ENCODE measurements at regions not wholly inside any gene's neighbourhood (a gene's known extent, or its start where the extent isn't known, plus 50 kb on each side); places are given as distances from the start of the nearest gene placed in this dataset.

DNA sequence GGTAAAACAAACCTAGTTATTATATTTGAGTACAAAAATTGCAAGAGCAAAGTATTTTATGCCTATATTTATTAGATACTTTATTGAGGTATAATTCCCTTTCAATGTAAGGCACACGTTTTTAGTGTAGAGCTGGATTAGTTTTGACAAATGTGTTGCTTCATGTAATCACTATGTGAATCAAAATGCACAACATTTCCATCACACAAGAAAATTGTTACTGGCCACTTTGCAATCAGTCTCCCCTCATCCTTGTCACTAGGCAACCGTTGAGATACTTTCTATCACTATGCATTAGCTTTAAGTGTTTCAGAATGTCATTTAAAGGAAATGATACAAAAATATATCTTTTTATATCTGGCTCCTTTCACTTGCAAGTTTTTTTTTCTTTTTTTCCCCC is 531.0 kb downstream of the CCER1 start:
- TF ChIP-seq POLR2A (IDR thresholded peaks at IDR 0.05): no peak
- TF ChIP-seq, protein P1, sequence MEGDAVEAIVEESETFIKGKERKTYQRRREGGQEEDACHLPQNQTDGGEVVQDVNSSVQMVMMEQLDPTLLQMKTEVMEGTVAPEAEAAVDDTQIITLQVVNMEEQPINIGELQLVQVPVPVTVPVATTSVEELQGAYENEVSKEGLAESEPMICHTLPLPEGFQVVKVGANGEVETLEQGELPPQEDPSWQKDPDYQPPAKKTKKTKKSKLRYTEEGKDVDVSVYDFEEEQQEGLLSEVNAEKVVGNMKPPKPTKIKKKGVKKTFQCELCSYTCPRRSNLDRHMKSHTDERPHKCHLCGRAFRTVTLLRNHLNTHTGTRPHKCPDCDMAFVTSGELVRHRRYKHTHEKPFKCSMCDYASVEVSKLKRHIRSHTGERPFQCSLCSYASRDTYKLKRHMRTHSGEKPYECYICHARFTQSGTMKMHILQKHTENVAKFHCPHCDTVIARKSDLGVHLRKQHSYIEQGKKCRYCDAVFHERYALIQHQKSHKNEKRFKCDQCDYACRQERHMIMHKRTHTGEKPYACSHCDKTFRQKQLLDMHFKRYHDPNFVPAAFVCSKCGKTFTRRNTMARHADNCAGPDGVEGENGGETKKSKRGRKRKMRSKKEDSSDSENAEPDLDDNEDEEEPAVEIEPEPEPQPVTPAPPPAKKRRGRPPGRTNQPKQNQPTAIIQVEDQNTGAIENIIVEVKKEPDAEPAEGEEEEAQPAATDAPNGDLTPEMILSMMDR (IDR thresholded peaks at IDR 0.05): no peak
- 52 to 53% methylated on average over 2 of the region's 2 CpGs for WGBS, 2 donors
- Histone ChIP-seq H3K27me3 (no peaks in the 10 kb centered on the region), H3K4me3 (no peak overlapping the region), H3K4me1 (no peaks in the 10 kb centered on the region), H3K9me3 (no peaks in the 10 kb centered on the region), H3K36me3 (no peaks in the 10 kb centered on the region), H3K27ac (no peak overlapping the region)
- no peak for DNase-seq
- intact Hi-C loops (cut with DNase I): no loop called here

DNA sequence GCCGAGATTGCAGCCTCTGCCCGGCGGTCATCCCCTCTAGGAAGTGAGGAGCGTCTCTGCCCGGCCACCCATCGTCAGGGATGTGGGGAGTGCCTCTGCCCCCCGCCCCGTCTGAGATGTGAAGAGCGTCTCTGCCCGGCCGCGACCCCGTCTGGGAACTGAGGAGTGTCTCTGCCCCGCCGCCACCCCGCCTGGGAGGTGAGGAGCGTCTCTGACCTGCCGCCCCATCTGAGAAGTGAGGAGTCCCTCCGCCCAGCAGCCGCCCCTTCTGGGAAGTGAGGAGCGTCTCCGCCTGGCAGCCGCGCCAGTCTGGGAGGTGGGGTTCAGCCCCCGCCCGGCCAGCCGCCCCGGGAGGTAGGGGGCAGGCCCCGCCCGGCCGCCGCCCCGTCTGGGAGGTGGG is 544.0 kb downstream of the CCER1 start:
- intact Hi-C loops (cut with DNase I): no loop called here
- Histone ChIP-seq H3K27ac (no peak overlapping the region), H3K36me3 (no peaks in the 10 kb centered on the region), H3K4me3 (no peak overlapping the region), H3K9me3 (no peaks in the 10 kb centered on the region), H3K27me3 (no peaks in the 10 kb centered on the region), H3K4me1 (no peaks in the 10 kb centered on the region)
- no CpG with 5 or more reads among the region's 33 CpGs for WGBS, 2 donors
- no peak for TF ChIP-seq POLR2A (IDR thresholded peaks at IDR 0.05)
- TF ChIP-seq, protein P1 (IDR thresholded peaks at IDR 0.05): no peak
- no peak for DNase-seq

GRCh38 chr12:90407841-90408240 is 547.1 kb downstream of the CCER1 start:
- TF ChIP-seq, protein P1 (IDR thresholded peaks at IDR 0.05): no peak
- TF ChIP-seq POLR2A (IDR thresholded peaks at IDR 0.05): no peak
- Histone ChIP-seq H3K36me3 (no peaks in the 10 kb centered on the region), H3K4me3 (no peak overlapping the region), H3K4me1 (no peaks in the 10 kb centered on the region), H3K27ac (no peak overlapping the region), H3K9me3 (no peaks in the 10 kb centered on the region), H3K27me3 (no peaks in the 10 kb centered on the region)
- DNase-seq: no peak
- 52 to 56% methylated on average over 2 of the region's 2 CpGs for WGBS, 2 donors
- intact Hi-C loops (cut with DNase I): no loop called here

DNA sequence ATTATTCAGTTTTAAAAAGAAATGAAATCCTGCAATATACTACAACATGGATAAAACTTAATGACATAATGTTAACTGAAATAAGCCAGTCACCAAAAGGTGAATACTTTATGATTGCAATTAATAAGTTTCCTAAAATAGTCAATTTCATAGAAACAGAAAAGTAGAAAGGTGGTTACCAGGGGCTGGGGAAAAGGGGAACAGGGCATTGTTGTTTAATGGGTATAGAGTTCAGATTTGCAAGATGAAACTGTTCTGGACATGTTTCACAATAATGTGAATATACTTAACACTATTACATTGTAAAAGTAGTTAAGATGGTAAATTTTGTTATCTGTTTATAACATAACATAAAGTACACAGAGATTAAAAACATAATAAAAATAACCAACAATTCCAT is 550.9 kb downstream of the CCER1 start:
- H3K9me3 ChIP-seq: no peaks in the 10 kb centered on the region
- no peaks in the 10 kb centered on the region for H3K36me3 ChIP-seq
- no peak for DNase-seq
- intact Hi-C loops (cut with DNase I): no loop called here
- no peak overlapping the region for H3K4me3 ChIP-seq
- H3K4me1 ChIP-seq: no peaks in the 10 kb centered on the region
- no peaks in the 10 kb centered on the region for H3K27me3 ChIP-seq
- TF ChIP-seq, protein P1 (IDR thresholded peaks at IDR 0.05): no peak
- TF ChIP-seq POLR2A (IDR thresholded peaks at IDR 0.05): no peak
- H3K27ac ChIP-seq: no peak overlapping the region

GRCh38 chr12:90401185-90401584 is 553.8 kb downstream of the CCER1 start:
- Histone ChIP-seq H3K4me1 (no peaks in the 10 kb centered on the region), H3K4me3 (no peak overlapping the region), H3K27me3 (no peaks in the 10 kb centered on the region), H3K9me3 (peaks cover 0 to under 1% (median 0%) of the 10 kb centered on the region in 3 donors), H3K27ac (no peak overlapping the region), H3K36me3 (no peaks in the 10 kb centered on the region)
- DNase-seq: no peak
- intact Hi-C loops (cut with DNase I): no loop called here
- 88 to 92% methylated on average over 2 of the region's 2 CpGs for WGBS, 2 donors
- TF ChIP-seq, protein P1 (IDR thresholded peaks at IDR 0.05): no peak
- TF ChIP-seq POLR2A (IDR thresholded peaks at IDR 0.05): no peak
